Keratinocyte (primary cell): ENCODE measurements at regions not wholly inside any gene's neighbourhood (a gene's known extent, or its start where the extent isn't known, plus 50 kb on each side); places are given as distances from the start of the nearest gene placed in this dataset.

Experiments used
- EZH2 ChIP-seq: IDR thresholded peaks from one replicate; pipeline ENCODE4 v1.6.1; 2012; ENCODE audit warnings: inconsistent platforms, mild to moderate bottlenecking, low read length, moderate library complexity
- TF ChIP-seq, protein P1 (sequence below), 3 experiments: IDR thresholded peaks in 1 of 3; conservative IDR thresholded peaks in 1 of 3; optimal IDR thresholded peaks in 1 of 3; 2 replicates in 2 of 3; 3 replicates in 1 of 3; pipeline versions ENCODE3 to v1.5.1; 2011; ENCODE audit warnings: low read length in 3 of 3, mild to moderate bottlenecking in 3 of 3, moderate library complexity in 2 of 3, control low read depth in 1 of 3, inconsistent platforms in 1 of 3; ENCODE audit not compliant: insufficient read depth in 2 of 3; ENCODE audit errors: extremely low read depth in 1 of 3

DNA sequence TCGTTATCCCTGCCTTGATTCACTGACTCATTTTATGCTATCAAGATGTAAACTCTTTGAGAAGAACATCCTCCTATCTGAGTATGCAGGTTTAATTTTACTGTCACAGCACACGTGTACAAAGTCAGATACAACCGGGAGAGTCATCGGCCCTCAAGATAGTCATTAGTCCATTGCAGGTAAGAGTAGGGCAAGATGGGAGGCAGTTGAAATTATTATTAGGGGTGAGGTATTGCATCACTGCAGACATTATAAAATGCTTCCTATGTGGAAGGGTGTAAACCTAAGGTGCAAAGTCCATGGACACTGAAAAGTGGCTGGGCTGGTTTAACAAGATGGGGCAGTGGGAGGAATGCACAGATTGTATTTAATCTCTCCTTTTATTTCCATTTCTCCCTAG, 113.7 kb downstream of the ARL4A start:
- TF ChIP-seq, protein P1, sequence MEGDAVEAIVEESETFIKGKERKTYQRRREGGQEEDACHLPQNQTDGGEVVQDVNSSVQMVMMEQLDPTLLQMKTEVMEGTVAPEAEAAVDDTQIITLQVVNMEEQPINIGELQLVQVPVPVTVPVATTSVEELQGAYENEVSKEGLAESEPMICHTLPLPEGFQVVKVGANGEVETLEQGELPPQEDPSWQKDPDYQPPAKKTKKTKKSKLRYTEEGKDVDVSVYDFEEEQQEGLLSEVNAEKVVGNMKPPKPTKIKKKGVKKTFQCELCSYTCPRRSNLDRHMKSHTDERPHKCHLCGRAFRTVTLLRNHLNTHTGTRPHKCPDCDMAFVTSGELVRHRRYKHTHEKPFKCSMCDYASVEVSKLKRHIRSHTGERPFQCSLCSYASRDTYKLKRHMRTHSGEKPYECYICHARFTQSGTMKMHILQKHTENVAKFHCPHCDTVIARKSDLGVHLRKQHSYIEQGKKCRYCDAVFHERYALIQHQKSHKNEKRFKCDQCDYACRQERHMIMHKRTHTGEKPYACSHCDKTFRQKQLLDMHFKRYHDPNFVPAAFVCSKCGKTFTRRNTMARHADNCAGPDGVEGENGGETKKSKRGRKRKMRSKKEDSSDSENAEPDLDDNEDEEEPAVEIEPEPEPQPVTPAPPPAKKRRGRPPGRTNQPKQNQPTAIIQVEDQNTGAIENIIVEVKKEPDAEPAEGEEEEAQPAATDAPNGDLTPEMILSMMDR (optimal IDR thresholded peaks at IDR 0.05 in 1 of 3, IDR thresholded peaks at IDR 0.05 in 1 of 3, conservative IDR thresholded peaks at IDR 0.05 in 1 of 3; ENCODE audit: extremely low read depth in 1 of 3, insufficient read depth in 2 of 3, low read length in 3 of 3), result no peak
- no peak for TF ChIP-seq EZH2
